A673 (cell line): ENCODE measurements at regions not wholly inside any gene's neighbourhood (a gene's known extent, or its start where the extent isn't known, plus 50 kb on each side); places are given as distances from the start of the nearest gene placed in this dataset.

ENCODE experiments used
- BruUV-seq: library from RNA; stranded (reverse); fragments of 400-500 nt; replicated peaks from 2 replicates; lab custom pipeline; 2021; lab: Mats Ljungman, UMichigan
- CTCF ChIA-PET: fragments of 300-600 bp; sonication (Branson Sonifier 250); formaldehyde crosslinking; loops from one replicate; lab custom pipeline; 2022; ENCODE audit warnings: antibody characterized with exemption; lab: Charles Lee
- POLR2A ChIA-PET: fragments of 300-600 bp; sonication (Branson Sonifier 250); formaldehyde crosslinking; loops from one replicate; lab custom pipeline; 2022; ENCODE audit warnings: antibody characterized with exemption; ENCODE audit not compliant: low non-redundant PET; lab: Charles Lee
- DNase-seq: peaks from one replicate; pipeline ENCODE4 v3.0.0-alpha.2; 2015; ENCODE audit warnings: low spot score
- H3K27ac ChIP-seq: fragments of 200-600 bp; sonication (generic); 2 replicates; pipeline ENCODE4 v1.5.1; 2016; ENCODE audit warnings: mixed run types, low read depth, mild to moderate bottlenecking, mixed read lengths, antibody characterized with exemption, low read length; ENCODE audit not compliant: poor library complexity, severe bottlenecking
- H3K27me3 ChIP-seq: fragments of 200-600 bp; sonication (generic); replicated peaks from 2 replicates; pipeline ENCODE4 v1.6.1; 2017; ENCODE audit warnings: mixed run types, low read depth, mild to moderate bottlenecking, mixed read lengths, antibody characterized with exemption, low read length; ENCODE audit not compliant: insufficient read depth, poor library complexity
- H3K36me3 ChIP-seq: fragments of 200-600 bp; sonication (generic); 2 replicates; pipeline ENCODE4 v1.6.1; 2016; ENCODE audit warnings: mixed run types, mild to moderate bottlenecking, mixed read lengths, antibody characterized with exemption, low read length; ENCODE audit not compliant: insufficient read depth, poor library complexity, severe bottlenecking
- H3K4me1 ChIP-seq: fragments of 200-600 bp; sonication (generic); 2 replicates; pipeline ENCODE4 v1.6.1; 2017; ENCODE audit warnings: mixed run types, mild to moderate bottlenecking, mixed read lengths, antibody characterized with exemption, low read length; ENCODE audit not compliant: insufficient read depth, poor library complexity, severe bottlenecking
- H3K4me3 ChIP-seq: fragments of 200-600 bp; sonication (generic); 2 replicates; pipeline ENCODE4 v1.5.1; 2016; ENCODE audit warnings: low read depth, mixed run types, mild to moderate bottlenecking, mixed read lengths, low read length; ENCODE audit not compliant: poor library complexity, severe bottlenecking
- H3K9me3 ChIP-seq: fragments of 200-600 bp; sonication (generic); 2 replicates; pipeline ENCODE4 v1.6.1; 2016; ENCODE audit warnings: mixed run types, low read depth, mild to moderate bottlenecking, mixed read lengths, antibody characterized with exemption, low read length; ENCODE audit not compliant: poor library complexity, severe bottlenecking
- CTCF ChIP-seq: fragments of 300-800, 200-600 bp; sonication (generic); conservative IDR thresholded peaks from 2 replicates; pipeline ENCODE4 v1.5.1; 2017; ENCODE audit warnings: low read depth, mild to moderate bottlenecking, antibody characterized with exemption, low read length, moderate library complexity, mixed read lengths
- EZH2 ChIP-seq: fragments of 200-600 bp; sonication (generic); IDR thresholded peaks from 2 replicates; pipeline ENCODE4 v1.6.1; 2017; ENCODE audit warnings: borderline replicate concordance, low read depth, mild to moderate bottlenecking, mixed read lengths, antibody characterized with exemption, low read length; ENCODE audit not compliant: poor library complexity, severe bottlenecking
- intact Hi-C: fragments of 100-400 bp; cut with micrococcal nuclease; formaldehyde crosslinking; loops from one replicate; pipeline ENCODE4 v1.10.0; 2022; ENCODE audit not compliant: unreplicated experiment

- no peak overlapping the region for H3K27ac ChIP-seq
- intact Hi-C loops = no loop called here
- no TSS peak for BruUV-seq
- no peaks in the 10 kb centered on the region for H3K4me1 ChIP-seq
- H3K27me3 ChIP-seq = no peaks in the 10 kb centered on the region
- POLR2A ChIA-PET = no interaction called here
- TF ChIP-seq CTCF = no peak
- no peak for TF ChIP-seq EZH2
- no peaks in the 10 kb centered on the region for H3K9me3 ChIP-seq
- DNase-seq = no peak
- H3K36me3 ChIP-seq = no peaks in the 10 kb centered on the region
- H3K4me3 ChIP-seq = no peak overlapping the region
- CTCF ChIA-PET = no interaction called here
These were observed 146.5 kb upstream of the RAB12 start for GRCh38 chr18:8462651-8463185.

GRCh38 chr18:8463791-8464190, 145.4 kb upstream of the RAB12 start:
- TF ChIP-seq EZH2 = no peak
- no peak for TF ChIP-seq CTCF
- ChIA-PET CTCF (no interaction called here), POLR2A (no interaction called here)
- no peak overlapping the region for H3K27ac ChIP-seq
- H3K9me3 ChIP-seq = no peaks in the 10 kb centered on the region
- H3K27me3 ChIP-seq = peaks cover under 1% of the 10 kb centered on the region
- H3K4me1 ChIP-seq = no peaks in the 10 kb centered on the region
- no peaks in the 10 kb centered on the region for H3K36me3 ChIP-seq
- BruUV-seq = no TSS peak
- no peak overlapping the region for H3K4me3 ChIP-seq
- intact Hi-C loops = no loop called here
- no peak for DNase-seq

- CTCF ChIA-PET = interaction anchor here (0.6 kb wide), 1 partner anchor 74 kb away, joined by 8 read pairs; no protein-coding TSS in a partner anchor
- no peaks in the 10 kb centered on the region for H3K9me3 ChIP-seq
- BruUV-seq = no TSS peak
- H3K4me3 ChIP-seq = no peak overlapping the region
- no peaks in the 10 kb centered on the region for H3K36me3 ChIP-seq
- peaks cover 19% of the 10 kb centered on the region for H3K27me3 ChIP-seq
- intact Hi-C loops = no loop called here
- TF ChIP-seq EZH2 = no peak
- TF ChIP-seq CTCF = no peak
- POLR2A ChIA-PET = no interaction called here
- no peaks in the 10 kb centered on the region for H3K4me1 ChIP-seq
- DNase-seq = no peak
- H3K27ac ChIP-seq = no peak overlapping the region
These were observed 141.0 kb upstream of the RAB12 start for GRCh38 chr18:8468191-8468590.
